Fibroblast of villous mesenchyme (primary cell): ENCODE measurements at regions not wholly inside any gene's neighbourhood (a gene's known extent, or its start where the extent isn't known, plus 50 kb on each side); places are given as distances from the start of the nearest gene placed in this dataset.

Experiments
- DNase-seq: peaks from one replicate; pipeline ENCODE4 v3.0.0-alpha.2; 2010; ENCODE audit warnings: low read depth
- H3K4me3 ChIP-seq: 2 replicates; pipeline ENCODE4 v1.5.1; 2011; ENCODE audit warnings: low read depth, mild to moderate bottlenecking, low read length
- CTCF ChIP-seq: IDR thresholded peaks from 2 replicates; pipeline ENCODE4 v1.5.1; 2012; ENCODE audit warnings: low read depth, mild to moderate bottlenecking, low read length; ENCODE audit not compliant: insufficient read depth

- no peak for TF ChIP-seq CTCF
- no peak for DNase-seq
- H3K4me3 ChIP-seq = no peak overlapping the region
Observed at GRCh38 chr15:70269311-70269911, 171.7 kb upstream of the TLE3 start.

DNA sequence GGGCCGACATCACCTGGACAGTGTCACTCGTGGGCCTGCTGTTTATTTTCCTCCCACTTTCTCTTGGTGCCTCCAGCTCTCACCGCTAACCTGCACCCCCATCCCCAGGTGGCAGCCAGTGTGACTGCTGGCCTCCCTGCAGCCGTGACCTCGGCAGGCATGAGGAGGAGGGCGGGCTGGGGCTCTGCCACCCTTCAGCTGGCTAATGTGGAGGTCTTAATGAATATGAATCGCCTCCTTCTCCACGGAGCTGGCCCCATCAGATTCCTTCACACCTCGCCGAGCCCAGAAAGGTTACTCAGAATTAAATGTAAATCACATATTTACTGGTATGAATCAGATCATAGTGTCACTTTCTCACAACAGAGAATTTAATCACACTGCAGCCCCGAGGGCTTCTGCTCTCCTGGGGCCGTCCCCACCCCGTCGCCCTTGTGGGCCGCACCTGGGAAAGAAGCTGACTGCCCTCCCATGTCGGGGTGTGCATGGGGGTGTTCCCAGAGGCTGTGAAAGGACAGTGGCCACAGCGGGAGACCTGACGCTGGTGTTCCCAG lies 171.1 kb upstream of the TLE3 start:
- no peak for DNase-seq
- TF ChIP-seq CTCF = no peak
- no peak overlapping the region for H3K4me3 ChIP-seq

- no peak for TF ChIP-seq CTCF
- peak; percentile 56 for DNase-seq
- H3K4me3 ChIP-seq = no peak overlapping the region
Observed at GRCh38 chr15:70267879-70268278, 170.2 kb upstream of the TLE3 start.

DNA sequence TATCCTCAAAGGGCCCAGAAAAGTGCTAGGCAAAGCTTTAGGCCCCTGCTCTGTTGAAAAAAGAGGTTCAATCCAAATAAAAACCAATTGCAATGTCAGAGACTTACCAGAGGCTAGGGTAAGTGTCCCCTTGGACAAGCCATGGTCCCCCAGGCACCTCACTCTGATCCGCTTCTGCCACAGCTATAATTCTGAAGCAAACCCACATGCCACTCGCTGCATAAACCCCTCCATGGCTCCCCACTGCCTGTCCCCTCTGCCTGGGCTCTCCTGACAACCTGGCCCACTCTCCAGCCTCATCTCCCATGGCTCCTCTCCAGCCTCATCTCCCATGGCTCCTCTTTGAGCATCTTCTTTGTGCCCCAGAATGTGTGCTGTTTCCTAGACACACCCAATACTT lies 169.6 kb upstream of the TLE3 start:
- no peak for TF ChIP-seq CTCF

GRCh38 chr15:70266412-70267121 lies 168.8 kb upstream of the TLE3 start:
- no peak for TF ChIP-seq CTCF
- no peak overlapping the region for H3K4me3 ChIP-seq
- DNase-seq = peak; percentile 48

More for the DNA sequence above, 169.6 kb upstream of the TLE3 start:
- H3K4me3 ChIP-seq = no peak overlapping the region
- no peak for DNase-seq

DNA sequence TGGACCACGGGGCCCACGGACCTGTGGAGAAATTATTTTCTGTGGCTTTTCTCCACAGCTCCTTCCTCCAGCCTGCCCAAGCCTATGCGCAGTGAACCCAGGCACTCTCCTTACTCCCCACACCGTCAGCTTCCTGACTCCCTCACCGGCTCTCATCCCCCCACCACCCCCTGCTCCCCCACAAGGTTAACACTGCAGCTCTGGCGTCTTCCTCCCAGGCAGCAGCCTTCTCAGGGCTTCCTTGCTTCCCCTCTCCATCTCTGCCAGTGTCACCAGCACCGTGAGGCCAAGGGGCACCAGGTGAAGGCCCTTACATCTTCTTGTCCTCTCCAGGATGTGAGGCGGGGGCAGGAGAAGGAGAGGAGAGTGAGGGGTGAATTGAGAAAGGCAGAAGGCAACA lies 168.3 kb upstream of the TLE3 start:
- DNase-seq = no peak
- no peak for TF ChIP-seq CTCF
- H3K4me3 ChIP-seq = no peak overlapping the region
